NCI-H748 treated with DMSO at 0.1 percent for 48 hours (cell line): ENCODE measurements at regions not wholly inside any gene's neighbourhood (a gene's known extent, or its start where the extent isn't known, plus 50 kb on each side); places are given as distances from the start of the nearest gene placed in this dataset.
"Not testable (repeated sequence)": the region's sequence is repeated elsewhere in the genome, so short reads cannot be mapped to it uniquely, and the experiment has no call there.

Source experiments
- DNase-seq: peaks from one replicate; lab custom pipeline; 2025; lab: John Stamatoyannopoulos, UW

DNA sequence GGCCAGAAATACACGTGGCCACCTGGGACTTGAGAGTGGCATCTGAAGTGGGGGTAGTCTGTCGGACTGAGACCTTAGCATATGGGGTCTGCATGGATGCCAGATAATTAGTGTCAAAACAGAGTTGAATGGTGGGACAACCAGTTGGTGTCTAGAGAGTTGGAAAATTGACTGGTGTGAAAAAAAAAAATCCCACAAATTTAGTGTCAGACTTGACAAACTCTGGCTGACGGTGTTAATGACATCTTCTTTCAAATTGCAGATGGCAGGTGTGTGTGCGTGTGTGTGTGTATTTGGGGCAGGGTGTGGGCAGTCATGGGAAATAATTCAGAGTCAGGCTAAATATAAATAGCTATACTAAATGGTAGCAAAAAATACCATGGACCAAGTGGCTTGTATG lies 365.4 kb upstream of the RGPD4 start:
- DNase-seq, result no peak

DNA sequence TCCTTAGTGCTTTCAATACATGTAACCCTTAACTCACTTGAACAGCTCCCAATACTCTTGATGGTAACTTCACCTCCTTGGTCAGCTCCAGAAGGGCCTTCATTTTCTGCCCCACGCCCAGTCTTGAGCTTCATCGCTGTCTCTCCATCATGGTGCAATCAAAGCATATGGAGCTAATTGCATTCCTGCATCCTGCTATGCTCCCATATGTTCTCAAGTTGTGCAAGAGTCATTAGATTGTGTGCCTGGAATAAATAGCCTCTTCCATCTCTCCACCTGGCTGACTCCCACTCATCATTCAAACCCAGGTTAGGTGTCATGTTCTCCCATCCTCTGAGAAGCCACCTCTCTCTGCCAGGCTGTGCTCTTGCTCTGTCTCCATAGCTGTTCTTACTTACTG lies 364.5 kb upstream of the RGPD4 start:
- DNase-seq, result no peak

DNA sequence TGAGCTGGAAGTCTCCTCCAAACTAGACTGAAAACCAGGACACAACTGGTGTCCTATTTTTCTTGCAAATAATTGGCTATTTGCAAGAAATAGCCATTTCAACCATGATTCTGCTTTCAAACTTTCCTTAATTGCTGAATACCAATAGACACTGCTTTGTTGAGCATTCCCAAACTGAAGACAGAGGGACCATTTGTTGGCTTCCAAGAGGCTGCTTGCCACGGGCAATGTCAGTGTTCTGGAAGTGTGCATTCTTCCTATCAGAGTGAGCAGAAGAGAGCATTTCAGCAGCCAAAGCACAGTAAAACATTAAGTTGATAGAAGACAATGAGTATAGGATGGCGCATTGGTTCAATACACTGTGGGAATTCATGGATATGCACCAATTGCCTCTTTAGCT lies 360.5 kb upstream of the RGPD4 start:
- DNase-seq, result no peak

DNA sequence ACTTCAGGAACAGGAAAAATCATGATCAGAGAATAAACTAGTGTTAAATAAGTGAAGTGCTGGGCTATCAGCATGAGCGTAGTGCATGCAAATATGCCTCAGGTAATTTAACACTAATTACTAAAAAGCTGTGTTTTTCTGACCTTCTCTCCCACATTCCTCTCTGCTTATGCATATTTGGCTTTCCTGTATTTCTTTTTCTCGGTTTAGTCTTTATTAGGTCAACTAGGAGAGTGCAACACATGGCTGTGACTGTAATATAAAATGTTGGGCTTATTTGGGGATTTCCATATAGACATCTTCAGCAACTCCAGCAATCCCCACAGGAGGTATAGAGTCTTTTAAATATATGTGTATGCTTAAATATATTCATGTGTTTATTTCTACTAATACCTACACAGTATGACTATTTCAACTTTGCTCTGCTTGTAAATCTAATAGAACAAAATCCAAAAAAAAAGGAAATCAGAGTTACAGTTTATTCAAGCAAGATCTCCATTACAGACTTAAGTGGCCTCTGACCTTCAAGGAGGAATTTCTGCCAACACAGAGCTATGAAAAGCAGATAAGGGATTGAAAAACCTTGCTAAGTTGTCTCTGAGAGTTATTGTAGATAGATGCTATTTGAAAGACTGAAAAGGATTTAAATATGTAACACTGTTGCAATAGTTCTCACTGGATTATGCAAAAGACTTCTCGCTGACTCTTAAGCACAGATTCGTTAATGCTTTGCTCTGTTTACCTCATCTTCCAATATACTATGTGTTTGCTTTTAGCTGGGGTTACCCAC lies 359.5 kb upstream of the RGPD4 start:
- no peak for DNase-seq

DNA sequence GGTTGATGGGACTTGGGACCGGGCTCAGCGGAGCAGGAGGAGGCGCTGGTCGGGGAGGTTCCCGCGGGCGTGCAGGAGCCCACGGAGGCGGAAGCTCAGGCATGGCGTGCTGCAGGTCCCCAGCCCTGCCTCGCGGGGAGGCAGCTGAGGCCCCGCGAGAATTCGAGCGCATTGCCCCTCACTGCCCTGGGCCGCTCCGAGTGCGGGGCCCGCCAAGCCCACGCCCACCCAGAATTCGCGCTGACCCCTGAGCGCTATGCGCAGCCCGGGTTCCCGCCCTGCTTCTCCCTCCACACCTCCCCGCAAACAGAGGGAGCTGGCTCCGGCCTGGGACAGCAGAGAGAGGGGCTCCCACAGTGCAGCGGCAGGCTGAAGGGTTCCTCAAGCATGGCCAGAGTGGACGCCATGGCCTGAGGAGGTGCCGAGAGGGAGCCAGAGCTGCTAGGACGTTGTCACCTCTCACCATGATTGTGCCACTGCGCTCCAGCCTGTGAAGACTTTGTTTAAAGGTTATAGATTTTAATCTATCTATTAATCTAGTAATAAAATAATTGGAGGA lies 357.2 kb upstream of the RGPD4 start:
- no peak for DNase-seq

DNA sequence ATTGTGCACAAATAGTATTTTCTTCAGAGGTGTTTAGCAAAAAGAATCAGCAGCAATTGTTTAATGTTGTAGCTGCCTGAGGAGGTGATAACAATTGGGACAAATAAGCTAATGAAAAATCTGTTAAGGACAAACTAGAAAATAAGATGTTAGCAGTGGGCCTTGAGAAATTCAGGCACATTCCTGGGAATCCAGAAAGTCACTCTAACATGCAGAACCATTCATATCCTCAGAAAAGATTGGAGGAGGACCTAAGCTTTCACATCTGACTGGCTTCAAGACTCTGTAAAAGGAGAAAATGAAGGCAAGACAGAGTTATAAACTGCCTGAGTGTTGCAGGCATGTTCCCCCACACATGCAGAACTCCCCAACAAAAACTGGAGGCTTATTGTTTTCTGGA lies 353.5 kb upstream of the RGPD4 start:
- no peak for DNase-seq

DNA sequence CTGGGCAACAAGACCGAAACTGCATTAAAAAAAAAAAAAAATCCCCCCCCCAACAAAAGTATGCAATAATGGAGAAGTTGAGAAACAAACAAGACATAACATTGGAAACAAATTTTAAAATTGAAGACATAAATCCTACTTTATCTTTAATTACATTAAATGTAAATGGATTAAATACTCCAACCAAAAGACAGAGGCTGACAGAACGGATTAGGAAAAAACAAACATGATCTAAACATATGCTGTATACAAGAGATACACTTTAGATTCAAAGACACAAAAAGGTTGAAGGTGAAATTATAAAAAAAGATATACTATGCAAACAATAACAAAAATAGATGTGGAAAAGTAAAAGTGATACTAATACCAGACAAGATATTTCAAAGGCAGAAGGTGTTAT lies 350.8 kb upstream of the RGPD4 start:
- DNase-seq, result no peak

DNA sequence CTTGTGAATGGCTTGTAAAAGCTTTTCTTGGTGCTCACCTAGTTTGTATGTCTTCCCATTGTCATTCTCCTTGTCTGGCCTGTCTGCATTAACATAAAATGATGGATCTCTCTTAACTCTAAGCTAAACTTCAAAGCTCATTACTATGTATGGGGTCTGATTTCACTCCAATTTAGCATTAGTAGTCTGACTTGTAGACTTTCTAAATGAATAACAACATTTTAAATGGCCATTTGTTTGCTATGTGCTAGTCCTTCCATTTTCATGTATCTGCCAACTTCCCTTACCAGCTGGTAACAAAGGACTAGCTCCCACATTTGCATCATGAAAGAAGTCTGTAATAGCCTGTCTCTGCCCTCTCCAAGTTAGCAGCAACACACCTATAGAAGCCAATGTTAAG lies 324.2 kb upstream of the RGPD4 start:
- no peak for DNase-seq

DNA sequence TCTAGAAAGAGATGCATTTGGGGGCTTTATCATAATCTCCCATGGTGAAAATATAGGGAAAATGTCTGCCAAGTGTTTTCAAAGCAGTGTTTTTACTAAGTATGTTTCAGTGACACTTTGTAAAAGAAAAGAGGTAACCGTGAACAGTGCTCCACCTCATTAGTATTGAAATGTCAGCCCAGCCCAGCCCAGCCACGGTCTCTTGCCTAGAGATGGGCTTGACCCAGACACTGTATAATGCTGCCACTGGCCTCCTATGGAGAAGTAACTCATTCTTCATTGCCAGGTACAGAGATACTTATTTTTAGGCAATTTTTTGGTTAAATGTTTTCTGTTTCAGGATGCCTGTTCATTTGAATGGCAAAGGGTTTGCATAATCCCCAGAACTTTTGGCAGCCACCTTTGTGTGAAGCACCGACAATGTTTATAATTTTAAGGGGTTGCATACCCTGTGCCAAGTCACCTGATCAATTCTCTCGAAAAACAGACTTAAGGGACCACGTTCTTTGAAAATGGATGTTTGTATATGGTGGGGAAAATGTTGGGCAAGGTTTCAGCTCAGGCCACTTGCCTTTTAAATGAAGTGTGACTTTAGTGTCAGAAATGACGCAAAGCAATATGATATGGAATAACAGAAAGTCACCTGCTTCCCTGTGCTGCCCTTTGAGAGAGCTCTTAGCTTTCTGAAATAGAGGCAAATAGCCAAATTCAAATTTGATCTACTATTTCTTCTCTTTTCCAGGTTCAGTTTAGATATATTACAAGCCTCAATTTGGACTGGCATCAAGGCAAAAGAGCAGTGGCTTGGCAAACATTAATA lies 314.5 kb upstream of the RGPD4 start:
- DNase-seq, result no peak

DNA sequence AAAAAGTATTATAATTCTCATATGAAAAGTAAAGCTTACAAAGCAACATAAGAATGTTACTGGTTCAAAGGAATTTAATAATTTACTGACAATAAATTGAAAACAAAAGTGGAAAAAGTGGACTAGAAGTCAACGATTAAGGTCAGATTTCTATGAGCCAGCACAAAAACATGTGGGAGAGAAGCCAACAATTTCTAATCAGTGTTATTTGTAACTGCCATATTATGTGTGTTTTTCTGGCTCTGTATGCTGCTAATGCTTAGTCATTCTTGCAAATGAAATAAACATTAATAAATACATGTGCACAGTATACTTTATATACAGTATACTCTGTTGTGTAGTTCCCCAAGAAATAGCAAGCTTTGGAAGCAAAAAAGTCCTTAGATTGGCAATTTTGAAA lies 301.3 kb upstream of the RGPD4 start:
- no peak for DNase-seq

DNA sequence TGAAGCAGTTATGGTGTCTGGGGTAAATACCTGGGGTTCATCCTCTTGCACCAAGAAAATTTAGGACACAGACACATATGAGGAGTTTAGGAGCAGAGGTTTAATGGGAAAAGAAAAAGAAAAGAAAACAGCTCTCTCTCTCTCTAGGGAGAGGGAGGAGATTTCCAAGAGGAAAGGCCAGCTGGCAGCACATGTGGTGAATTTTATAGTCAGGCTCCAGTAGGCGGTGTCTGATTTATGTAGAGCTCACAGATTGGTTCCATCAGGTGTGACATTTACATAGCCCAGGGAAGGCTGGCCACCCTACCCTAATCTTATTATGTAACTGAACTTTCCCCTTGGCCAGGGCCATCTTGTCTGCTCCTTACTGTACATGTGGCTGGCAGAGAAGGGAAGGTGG lies 297.5 kb upstream of the RGPD4 start:
- DNase-seq, result no peak

DNA sequence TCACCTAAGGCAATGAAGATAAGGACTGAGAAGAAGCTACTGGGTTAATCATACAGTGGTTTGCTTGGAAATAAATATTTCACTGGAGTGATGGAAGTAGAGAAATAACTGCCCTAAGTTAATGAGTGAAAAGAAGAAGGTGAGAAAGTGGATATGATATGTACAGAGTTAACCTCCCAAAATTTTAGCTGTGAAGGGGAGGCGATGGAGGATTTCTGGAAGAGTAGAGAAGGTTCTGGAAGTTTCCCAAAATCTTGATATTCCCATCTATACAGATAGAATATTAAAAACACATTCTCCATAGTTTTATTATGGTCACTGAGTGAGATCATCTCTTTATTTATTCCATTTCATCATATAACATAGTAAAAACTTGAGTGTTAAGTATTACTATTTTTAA lies 296.6 kb upstream of the RGPD4 start:
- no peak for DNase-seq

DNA sequence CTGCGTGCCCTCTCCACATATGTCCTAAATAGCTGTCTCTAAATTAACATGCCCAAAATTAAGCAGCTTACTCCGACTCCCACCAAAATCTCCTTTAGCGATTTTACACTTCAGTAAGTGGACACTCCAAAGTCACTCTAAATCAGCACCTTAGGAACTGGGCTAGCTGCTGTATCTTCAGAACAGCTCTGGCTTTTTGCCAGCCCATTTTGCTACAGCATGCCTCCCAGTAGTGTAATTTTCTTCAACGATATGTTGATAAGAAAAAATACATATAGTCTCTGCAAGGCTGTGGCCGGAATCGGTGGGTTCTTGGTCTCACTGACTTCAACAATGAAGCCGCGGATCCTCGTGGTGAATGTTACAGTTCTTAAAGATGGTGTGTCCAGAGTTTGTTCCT lies 291.8 kb upstream of the RGPD4 start:
- DNase-seq, result no peak

DNA sequence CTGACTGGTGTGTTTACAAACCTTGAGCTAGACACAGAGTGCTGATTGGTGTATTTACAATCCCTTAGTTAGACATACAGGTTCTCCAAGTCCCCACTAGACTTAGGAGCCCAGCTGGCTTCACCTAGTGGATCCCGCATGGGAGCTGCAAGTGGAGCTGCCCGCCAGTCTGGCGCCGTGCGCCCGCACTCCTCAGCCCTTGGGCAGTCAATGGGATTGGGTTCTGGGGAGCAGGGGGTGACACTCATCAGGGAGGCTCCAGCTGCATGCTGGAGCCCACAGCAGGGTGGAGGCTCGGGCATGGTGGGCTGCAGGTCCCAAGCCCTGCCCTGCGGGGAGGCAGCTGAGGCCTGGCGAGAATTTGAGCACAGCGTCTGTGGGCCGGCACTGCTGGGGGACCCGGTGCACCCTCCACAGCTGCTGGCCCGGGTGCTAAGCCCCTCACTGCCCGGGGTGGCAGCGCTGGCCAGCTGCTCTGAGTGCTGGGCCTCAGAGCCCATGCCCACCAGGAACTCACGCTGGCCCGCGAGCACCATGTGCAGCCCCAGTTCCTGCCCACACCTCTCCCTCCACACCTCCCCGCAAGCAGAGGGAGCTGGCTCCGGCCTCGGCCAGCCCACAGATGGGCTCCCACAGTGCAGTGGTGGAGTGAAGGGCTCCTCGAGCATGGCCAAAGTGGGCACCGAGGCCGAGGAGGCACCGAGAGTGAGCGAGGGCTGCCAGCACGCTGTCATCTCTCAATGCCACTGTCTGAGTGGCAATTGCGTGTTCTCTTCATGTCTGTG lies 290.6 kb upstream of the RGPD4 start:
- DNase-seq, result not testable (repeated sequence)

DNA sequence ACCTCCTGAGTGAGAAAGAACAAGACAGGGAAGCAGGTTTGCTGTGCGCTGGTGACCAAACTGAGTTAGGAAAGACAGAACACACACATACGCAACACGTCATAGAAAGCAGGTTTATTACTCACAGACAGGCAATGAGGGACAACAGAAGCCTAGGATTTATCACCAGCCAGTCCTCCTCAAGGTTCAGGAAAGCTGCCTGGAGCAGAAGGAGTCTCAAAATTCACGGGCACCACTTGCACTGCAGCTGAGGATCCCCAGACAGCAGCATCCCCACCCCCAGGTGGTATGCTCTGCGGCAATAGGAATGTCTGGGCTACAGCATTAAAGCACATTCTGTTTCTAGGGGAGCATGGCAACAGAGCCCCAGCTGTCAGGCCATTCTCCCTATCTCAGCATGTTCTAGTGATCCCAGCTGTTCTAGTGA lies 284.4 kb upstream of the RGPD4 start:
- no peak for DNase-seq

DNA sequence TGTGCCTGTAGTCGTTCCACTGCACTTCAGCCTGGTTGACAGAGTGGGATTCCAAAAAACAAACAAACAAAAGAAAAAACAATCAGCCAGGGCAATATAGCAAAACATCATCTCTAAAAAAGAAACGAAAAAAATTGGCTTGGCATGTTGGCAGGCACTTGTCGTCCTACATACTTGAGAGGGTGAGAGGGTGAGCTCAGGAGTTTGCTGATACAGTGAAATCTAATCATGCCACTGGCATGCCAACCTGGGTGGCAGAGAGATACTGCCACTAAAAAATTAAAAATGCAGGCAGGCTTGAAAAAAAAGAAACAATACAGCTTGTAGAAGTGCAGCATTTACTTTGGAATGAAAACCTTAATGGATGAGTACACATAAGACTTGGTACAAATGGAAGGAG lies 282.9 kb upstream of the RGPD4 start:
- DNase-seq, result no peak

DNA sequence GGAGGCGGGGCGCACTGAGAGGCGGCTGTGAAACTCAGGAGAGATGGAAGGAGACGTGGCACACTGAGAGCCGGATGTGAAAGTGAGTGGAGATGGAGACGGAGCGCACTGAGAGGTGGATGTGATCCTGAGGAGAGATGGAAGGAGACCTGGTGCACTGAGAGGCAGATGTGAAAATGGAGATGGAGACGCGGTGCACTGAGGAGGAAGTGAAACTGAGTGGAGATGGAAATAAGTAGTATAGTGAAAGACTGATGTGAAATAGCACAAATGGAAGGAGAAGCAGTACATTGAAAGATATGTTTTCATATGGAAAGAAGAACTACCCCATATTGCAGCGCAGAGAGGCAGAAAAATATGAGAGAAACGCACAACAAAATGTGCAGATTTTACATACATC lies 281.6 kb upstream of the RGPD4 start:
- DNase-seq, result no peak

DNA sequence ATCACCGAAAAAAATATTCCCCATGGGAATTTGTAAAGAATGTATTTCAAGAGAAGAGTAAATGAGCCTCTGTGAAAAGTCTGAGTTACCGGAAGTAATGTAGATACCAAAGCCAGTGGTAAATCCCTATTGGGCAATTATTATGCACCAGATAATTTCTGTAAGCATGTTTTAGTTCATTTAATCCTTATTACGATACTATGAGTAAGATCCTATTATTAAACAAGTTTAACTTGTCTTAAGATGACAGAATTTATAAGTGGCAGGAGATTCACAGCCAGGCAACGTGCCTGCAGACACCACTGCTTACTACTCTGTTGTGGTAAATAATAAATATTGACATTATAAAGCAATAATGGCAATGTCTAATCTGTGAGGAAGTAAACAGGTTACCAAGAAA lies 280.8 kb upstream of the RGPD4 start:
- DNase-seq, result no peak

DNA sequence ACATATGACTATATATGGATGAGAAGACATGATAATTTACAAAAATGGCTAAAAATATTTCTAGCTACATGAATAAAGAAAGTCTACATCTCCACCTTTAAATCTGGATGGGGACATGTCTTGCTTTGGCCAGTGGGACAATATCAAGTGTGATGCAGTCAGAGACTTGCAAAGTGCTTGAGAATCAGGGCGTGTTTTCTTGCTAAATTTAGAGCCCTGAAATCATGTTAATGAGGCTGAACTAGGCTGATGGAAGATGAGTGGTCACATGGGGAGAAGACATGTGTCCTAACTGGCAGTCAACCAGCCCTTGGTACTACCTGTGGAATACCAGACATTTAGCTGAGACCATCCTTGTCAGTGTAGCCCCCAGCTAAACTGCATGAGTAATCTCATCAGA lies 278.5 kb upstream of the RGPD4 start:
- DNase-seq, result no peak

DNA sequence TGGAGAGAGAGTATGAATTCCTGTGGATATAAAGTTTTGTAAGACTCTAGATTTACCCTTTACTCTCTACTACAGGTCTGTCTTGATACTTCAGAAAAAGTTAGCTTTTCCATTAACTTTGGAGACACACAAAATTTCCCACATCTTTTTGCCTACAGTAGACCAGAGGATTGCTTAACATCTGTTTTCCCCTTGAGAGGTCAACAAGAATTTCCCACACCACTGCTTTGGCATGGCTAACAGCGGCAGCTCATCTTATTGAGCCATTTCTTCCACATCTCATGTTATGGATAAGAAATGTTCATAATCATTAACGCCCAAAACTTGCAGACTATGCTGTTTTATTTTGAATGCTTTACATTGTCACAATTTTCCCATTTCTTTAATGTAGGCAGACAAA lies 273.6 kb upstream of the RGPD4 start:
- no peak for DNase-seq

DNA sequence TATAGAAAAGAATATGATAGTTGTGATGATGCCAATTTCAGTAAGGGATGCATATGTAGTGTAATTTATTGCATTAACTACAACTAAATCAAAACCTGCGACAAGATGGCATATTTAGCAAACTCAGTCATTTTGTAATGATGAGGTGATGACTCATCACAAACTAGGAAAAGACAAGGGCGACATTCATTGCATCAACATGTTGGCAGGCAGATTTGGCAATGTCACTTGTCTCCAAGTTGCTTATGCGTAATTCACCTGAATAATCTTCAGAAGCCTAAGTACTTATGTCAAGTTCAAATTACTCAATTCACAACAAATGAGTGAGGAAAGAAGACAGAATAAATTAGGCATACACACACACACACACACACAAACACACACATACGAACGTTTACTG lies 273.2 kb upstream of the RGPD4 start:
- DNase-seq, result no peak

DNA sequence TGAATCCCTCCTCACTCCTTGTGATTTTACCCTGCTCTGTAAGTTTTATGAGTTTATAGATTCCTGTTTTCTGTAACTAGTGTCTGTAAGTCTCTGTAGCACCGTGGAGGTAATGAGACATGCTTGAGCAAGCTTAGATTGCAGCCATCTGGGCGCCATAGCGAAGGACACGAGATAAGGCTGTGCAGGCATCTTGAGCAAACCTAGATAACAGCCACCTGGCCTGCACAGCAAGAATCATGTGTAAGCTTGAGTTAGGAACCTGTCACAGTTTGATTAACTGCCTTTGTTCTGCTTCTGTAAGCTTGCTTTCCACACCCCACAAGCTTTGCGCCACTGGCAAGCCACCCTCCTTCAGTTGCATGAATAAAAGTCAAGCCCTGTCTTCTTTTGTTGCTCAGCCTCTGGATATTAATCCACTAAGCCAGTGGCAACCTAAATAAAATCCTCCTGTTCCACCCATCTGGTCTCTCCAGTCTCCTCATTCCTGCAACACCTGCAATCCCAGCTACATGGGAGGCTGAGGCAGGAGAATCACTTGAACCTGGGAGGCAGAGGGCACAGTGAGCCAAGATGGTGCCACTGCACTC lies 270.6 kb upstream of the RGPD4 start:
- no peak for DNase-seq
